Activated naive CD4-positive, alpha-beta T cell treated with anti-CD3 and anti-CD28 coated beads for 36 hours (primary cell): ENCODE measurements at regions not wholly inside any gene's neighbourhood (a gene's known extent, or its start where the extent isn't known, plus 50 kb on each side); places are given as distances from the start of the nearest gene placed in this dataset.

Experiments used
- CTCF ChIA-PET: fragments of 350-600 bp; sonication (Branson Sonifier 250); formaldehyde crosslinking; loops from one replicate; lab custom pipeline; 2021; ENCODE audit warnings: antibody characterized with exemption; lab: Charles Lee
- DNase-seq: peaks from one replicate; pipeline ENCODE4 v3.0.0-alpha.2; 2020
- H3K27ac Mint-ChIP-seq: one replicate; pipeline ENCODE4 v1.8.0; 2021; ENCODE audit warnings: mild to moderate bottlenecking, mixed read lengths
- H3K27me3 Mint-ChIP-seq: one replicate; pipeline ENCODE4 v1.8.0; 2021; ENCODE audit warnings: low read depth, mixed read lengths
- H3K36me3 Mint-ChIP-seq: one replicate; pipeline ENCODE4 v1.8.0; 2021; ENCODE audit warnings: low read depth, mixed read lengths
- H3K4me1 Mint-ChIP-seq: one replicate; pipeline ENCODE4 v1.8.0; 2021; ENCODE audit warnings: low read depth, mixed read lengths
- H3K4me3 Mint-ChIP-seq: one replicate; pipeline ENCODE4 v1.8.0; 2021; ENCODE audit warnings: mild to moderate bottlenecking, moderate library complexity, mixed read lengths
- H3K9me3 Mint-ChIP-seq: one replicate; pipeline ENCODE4 v1.8.0; 2021; ENCODE audit warnings: mixed read lengths
- intact Hi-C: fragments of 100-400 bp; cut with micrococcal nuclease; formaldehyde crosslinking; loops from one replicate; pipeline ENCODE4 v1.15.1; 2023

- H3K36me3 Mint-ChIP-seq, result no peaks in the 10 kb centered on the region
- peaks cover 7% of the 10 kb centered on the region for H3K27me3 Mint-ChIP-seq
- CTCF ChIA-PET, result interaction anchor here (1.3 kb wide), 1 partner anchor 17 kb away, joined by 4 read pairs; no protein-coding TSS in a partner anchor
- H3K4me1 Mint-ChIP-seq, result peaks cover 5% of the 10 kb centered on the region
- intact Hi-C loops, result no loop called here
- H3K27ac Mint-ChIP-seq, result no peak overlapping the region
- H3K9me3 Mint-ChIP-seq, result no peaks in the 10 kb centered on the region
- H3K4me3 Mint-ChIP-seq, result no peak overlapping the region
- no peak for DNase-seq
Measured at GRCh38 chr6:56745971-56746370, 103.3 kb upstream of the DST start.

DNA sequence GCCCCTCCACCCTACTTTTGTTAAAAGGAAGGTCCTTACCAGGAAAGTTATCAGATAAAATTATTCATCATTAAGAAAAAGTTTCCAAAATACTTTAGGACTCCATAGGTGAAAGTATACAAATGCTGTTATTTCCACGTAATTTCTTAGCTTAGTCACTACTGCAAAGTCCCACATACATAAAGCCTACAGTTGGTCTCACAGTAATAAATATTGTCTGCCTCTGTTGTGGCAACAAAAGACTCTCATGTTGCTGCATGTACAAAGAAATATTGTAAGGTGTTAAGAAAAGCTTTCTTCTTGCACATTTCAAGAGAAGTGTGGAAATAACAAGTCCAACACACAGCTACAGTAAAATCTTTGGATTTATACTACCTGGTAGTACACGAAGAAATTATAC lies 102.4 kb upstream of the DST start:
- no peak overlapping the region for H3K4me3 Mint-ChIP-seq
- H3K27ac Mint-ChIP-seq, result no peak overlapping the region
- peaks cover 5% of the 10 kb centered on the region for H3K4me1 Mint-ChIP-seq
- CTCF ChIA-PET, result interaction anchor here (1.3 kb wide), 3 partner anchors 16 to 107 kb away, joined by 4 to 6 read pairs (median 4); no protein-coding TSS in a partner anchor
- intact Hi-C loops, result no loop called here
- H3K36me3 Mint-ChIP-seq, result no peaks in the 10 kb centered on the region
- no peaks in the 10 kb centered on the region for H3K9me3 Mint-ChIP-seq
- H3K27me3 Mint-ChIP-seq, result peaks cover 9% of the 10 kb centered on the region
- no peak for DNase-seq

DNA sequence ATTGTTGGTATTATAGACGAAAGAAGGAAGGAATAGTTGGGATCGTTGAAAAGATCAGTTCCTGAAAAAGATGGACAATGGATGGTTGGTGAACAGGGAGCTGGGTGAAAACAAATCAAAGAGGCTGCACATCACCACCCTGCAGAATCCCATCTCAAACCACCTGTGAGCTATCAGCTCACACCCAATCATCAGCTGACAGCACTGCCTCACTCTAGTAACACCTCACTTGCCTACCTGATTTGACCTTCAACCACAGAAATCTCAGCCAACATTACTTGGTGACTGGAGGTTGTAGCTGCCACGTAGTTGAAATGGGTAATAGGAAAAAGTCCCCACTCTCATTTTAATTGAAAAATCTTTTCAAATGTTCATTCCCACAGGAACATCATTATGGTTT lies 101.8 kb upstream of the DST start:
- Mint-ChIP-seq H3K36me3 (no peaks in the 10 kb centered on the region), H3K27ac (no peak overlapping the region), H3K4me3 (no peak overlapping the region), H3K4me1 (peaks cover 2% of the 10 kb centered on the region), H3K27me3 (peaks cover 9% of the 10 kb centered on the region), H3K9me3 (no peaks in the 10 kb centered on the region)
- intact Hi-C loops, result no loop called here
- DNase-seq, result no peak
- CTCF ChIA-PET, result interaction anchor here (0.6 to 1.3 kb wide), 4 partner anchors 15 to 374 kb away, joined by 4 to 6 read pairs (median 4); no protein-coding TSS in a partner anchor

- H3K27me3 Mint-ChIP-seq, result peaks cover 11% of the 10 kb centered on the region
- intact Hi-C loops, result no loop called here
- no peaks in the 10 kb centered on the region for H3K9me3 Mint-ChIP-seq
- no peak overlapping the region for H3K4me3 Mint-ChIP-seq
- H3K4me1 Mint-ChIP-seq, result no peaks in the 10 kb centered on the region
- H3K27ac Mint-ChIP-seq, result no peak overlapping the region
- CTCF ChIA-PET, result no interaction called here
- DNase-seq, result no peak
- no peaks in the 10 kb centered on the region for H3K36me3 Mint-ChIP-seq
Measured at GRCh38 chr6:56742122-56742791, 99.6 kb upstream of the DST start.

DNA sequence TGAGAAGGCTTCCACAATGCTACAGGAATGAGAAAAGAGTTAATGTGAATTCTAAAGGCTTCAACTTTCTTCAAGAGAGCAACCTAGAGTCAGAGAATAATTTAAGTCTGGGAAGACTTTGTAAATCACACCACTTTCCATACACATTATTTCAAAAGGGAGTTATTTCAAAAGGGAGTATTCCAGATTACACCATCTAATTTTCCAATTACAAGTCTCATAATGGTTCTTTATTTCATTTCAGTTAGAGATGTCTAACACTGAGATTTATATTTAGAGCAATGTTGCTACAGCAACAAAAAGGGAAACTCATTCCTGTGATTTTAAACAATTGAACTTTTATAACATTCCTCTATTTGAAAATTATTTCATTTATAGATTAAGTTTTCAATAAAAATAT lies 98.8 kb upstream of the DST start:
- Mint-ChIP-seq H3K27me3 (peaks cover 11% of the 10 kb centered on the region), H3K9me3 (no peaks in the 10 kb centered on the region), H3K36me3 (no peaks in the 10 kb centered on the region), H3K4me3 (no peak overlapping the region), H3K27ac (no peak overlapping the region), H3K4me1 (no peaks in the 10 kb centered on the region)
- CTCF ChIA-PET, result no interaction called here
- intact Hi-C loops, result no loop called here
- DNase-seq, result no peak

- Mint-ChIP-seq H3K4me1 (no peaks in the 10 kb centered on the region), H3K27ac (no peak overlapping the region), H3K4me3 (no peak overlapping the region), H3K27me3 (peaks cover 13% of the 10 kb centered on the region), H3K36me3 (no peaks in the 10 kb centered on the region), H3K9me3 (no peaks in the 10 kb centered on the region)
- intact Hi-C loops, result no loop called here
- DNase-seq, result no peak
- CTCF ChIA-PET, result no interaction called here
Measured at GRCh38 chr6:56739836-56740815, 97.4 kb upstream of the DST start.

GRCh38 chr6:56736804-56737203 lies 94.1 kb upstream of the DST start:
- CTCF ChIA-PET, result no interaction called here
- H3K4me1 Mint-ChIP-seq, result no peaks in the 10 kb centered on the region
- H3K9me3 Mint-ChIP-seq, result no peaks in the 10 kb centered on the region
- H3K36me3 Mint-ChIP-seq, result no peaks in the 10 kb centered on the region
- DNase-seq, result no peak
- no peak overlapping the region for H3K4me3 Mint-ChIP-seq
- H3K27ac Mint-ChIP-seq, result no peak overlapping the region
- H3K27me3 Mint-ChIP-seq, result peaks cover 7% of the 10 kb centered on the region
- intact Hi-C loops, result no loop called here

DNA sequence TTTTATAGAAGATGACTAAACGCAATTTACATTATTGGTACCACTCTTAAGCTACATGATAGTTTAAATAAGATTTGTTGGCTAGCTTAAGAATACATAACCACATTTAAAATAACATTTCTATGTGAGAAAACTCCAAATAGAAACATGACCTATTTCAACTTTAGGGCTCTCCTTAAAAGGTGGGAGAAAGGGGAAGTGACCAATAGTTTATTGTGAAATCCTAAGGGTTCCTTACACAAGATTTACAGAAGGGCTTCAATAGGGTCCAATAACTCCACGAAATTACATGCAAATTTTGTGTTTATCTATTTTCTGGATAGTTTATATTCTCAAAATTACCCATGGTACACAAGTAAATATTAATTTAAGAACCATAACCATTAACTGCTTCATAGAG lies 91.6 kb upstream of the DST start:
- no peaks in the 10 kb centered on the region for H3K4me1 Mint-ChIP-seq
- no peaks in the 10 kb centered on the region for H3K36me3 Mint-ChIP-seq
- H3K4me3 Mint-ChIP-seq, result no peak overlapping the region
- CTCF ChIA-PET, result interaction anchor here (0.7 kb wide), 1 partner anchor 167 kb away, joined by 3 read pairs; no protein-coding TSS in a partner anchor
- no peak for DNase-seq
- intact Hi-C loops, result no loop called here
- no peak overlapping the region for H3K27ac Mint-ChIP-seq
- peaks cover 4% of the 10 kb centered on the region for H3K27me3 Mint-ChIP-seq
- H3K9me3 Mint-ChIP-seq, result no peaks in the 10 kb centered on the region

- Mint-ChIP-seq H3K4me1 (no peaks in the 10 kb centered on the region), H3K36me3 (no peaks in the 10 kb centered on the region), H3K27me3 (peaks cover 2% of the 10 kb centered on the region), H3K27ac (no peak overlapping the region), H3K4me3 (no peak overlapping the region), H3K9me3 (no peaks in the 10 kb centered on the region)
- intact Hi-C loops, result no loop called here
- DNase-seq, result no peak
- CTCF ChIA-PET, result interaction anchor here (0.8 to 1.1 kb wide), 2 partner anchors 23 to 118 kb away, joined by 4 read pairs; no protein-coding TSS in a partner anchor
Measured at GRCh38 chr6:56733211-56733697, 90.6 kb upstream of the DST start.

GRCh38 chr6:56732517-56732916 lies 89.8 kb upstream of the DST start:
- no peak overlapping the region for H3K4me3 Mint-ChIP-seq
- no peak for DNase-seq
- no peaks in the 10 kb centered on the region for H3K36me3 Mint-ChIP-seq
- CTCF ChIA-PET, result interaction anchor here (0.8 to 1.1 kb wide), 2 partner anchors 23 to 119 kb away, joined by 4 read pairs; no protein-coding TSS in a partner anchor
- intact Hi-C loops, result no loop called here
- H3K9me3 Mint-ChIP-seq, result no peaks in the 10 kb centered on the region
- peaks cover 2% of the 10 kb centered on the region for H3K27me3 Mint-ChIP-seq
- H3K27ac Mint-ChIP-seq, result no peak overlapping the region
- no peaks in the 10 kb centered on the region for H3K4me1 Mint-ChIP-seq

DNA sequence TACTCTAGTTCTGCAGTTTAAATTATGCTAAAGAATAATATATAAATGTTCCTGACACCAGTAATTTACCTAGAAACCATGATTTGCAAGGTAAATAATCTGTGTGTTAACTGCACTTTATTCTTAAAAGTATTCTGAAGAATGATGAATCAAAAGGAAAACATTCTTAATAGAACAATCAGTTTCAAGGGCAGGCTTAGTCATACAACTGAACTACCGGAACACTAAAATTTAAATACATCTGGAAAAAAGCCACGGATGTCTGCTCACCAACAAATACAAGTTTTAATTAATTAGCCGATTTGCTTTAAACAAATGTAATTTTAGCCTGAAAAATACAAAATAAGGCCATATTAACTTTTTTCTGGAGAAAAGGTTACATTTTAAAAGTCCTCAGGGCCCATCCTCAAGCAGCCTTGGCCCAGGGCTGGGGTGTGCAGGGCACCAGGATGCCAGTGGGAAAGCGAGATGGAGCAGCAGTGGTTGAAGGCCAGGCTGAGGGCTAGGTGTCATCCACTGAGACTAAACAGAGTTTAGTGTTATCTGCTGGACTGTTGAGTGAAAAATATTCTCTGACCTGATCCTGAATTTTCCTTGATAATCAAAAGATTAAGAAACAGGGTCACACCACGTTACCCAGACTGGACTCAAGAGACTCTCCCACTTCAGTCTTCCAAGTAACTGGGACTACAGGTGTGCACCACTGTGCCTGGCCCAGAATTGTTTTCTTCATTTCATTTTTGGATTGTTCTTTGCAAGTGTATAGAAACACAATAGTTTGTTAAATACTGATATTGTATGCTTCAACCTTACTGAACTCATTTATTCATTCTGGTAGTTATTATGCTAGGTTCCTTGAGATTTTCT lies 88.2 kb upstream of the DST start:
- Mint-ChIP-seq H3K36me3 (no peaks in the 10 kb centered on the region), H3K4me3 (no peak overlapping the region), H3K4me1 (no peaks in the 10 kb centered on the region), H3K9me3 (no peaks in the 10 kb centered on the region), H3K27me3 (peaks cover 2% of the 10 kb centered on the region), H3K27ac (no peak overlapping the region)
- DNase-seq, result no peak
- CTCF ChIA-PET, result interaction anchor here (1.1 kb wide), 1 partner anchor 17 kb away, joined by 3 read pairs; no protein-coding TSS in a partner anchor
- intact Hi-C loops, result no loop called here
